ENCODE measurements at regions not wholly inside any gene's neighbourhood (a gene's known extent, or its start where the extent isn't known, plus 50 kb on each side); places are given as distances from the start of the nearest gene placed in this dataset.

DNA sequence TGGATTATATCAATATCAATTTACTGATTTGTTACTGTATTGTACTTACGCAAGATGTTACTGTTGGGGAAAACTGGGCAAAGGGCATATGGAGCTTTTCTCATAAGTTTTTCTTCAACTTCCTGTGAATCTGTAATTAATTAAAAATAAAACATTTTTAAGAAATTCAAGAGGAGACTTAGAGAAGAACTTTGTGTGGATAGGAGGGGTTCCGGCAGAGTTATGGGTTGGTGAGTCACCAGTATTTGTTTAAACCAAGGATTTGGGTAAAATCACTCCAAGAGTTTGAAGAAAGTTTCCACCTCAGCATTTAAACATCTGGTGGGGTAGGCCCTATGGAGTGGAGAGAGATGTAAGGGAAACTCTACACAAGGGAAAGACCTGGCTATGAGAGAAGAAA, 379.6 kb downstream of the TSHZ3 start:
- TF ChIP-seq, protein P1, sequence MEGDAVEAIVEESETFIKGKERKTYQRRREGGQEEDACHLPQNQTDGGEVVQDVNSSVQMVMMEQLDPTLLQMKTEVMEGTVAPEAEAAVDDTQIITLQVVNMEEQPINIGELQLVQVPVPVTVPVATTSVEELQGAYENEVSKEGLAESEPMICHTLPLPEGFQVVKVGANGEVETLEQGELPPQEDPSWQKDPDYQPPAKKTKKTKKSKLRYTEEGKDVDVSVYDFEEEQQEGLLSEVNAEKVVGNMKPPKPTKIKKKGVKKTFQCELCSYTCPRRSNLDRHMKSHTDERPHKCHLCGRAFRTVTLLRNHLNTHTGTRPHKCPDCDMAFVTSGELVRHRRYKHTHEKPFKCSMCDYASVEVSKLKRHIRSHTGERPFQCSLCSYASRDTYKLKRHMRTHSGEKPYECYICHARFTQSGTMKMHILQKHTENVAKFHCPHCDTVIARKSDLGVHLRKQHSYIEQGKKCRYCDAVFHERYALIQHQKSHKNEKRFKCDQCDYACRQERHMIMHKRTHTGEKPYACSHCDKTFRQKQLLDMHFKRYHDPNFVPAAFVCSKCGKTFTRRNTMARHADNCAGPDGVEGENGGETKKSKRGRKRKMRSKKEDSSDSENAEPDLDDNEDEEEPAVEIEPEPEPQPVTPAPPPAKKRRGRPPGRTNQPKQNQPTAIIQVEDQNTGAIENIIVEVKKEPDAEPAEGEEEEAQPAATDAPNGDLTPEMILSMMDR (conservative IDR thresholded peaks at IDR 0.05 in 1 of 2, IDR thresholded peaks at IDR 0.05 in 1 of 2; ENCODE audit: low read depth in 1 of 2, low read length in 2 of 2) = no peak
- TF ChIP-seq EZH2 (IDR thresholded peaks at IDR 0.05; ENCODE audit: low read length, missing control alignments) = no peak

All from fibroblast of lung (primary cell).